GM19025 (cell line): ENCODE measurements at regions not wholly inside any gene's neighbourhood (a gene's known extent, or its start where the extent isn't known, plus 50 kb on each side); places are given as distances from the start of the nearest gene placed in this dataset.
"Not testable (repeated sequence)": the region's sequence is repeated elsewhere in the genome, so short reads cannot be mapped to it uniquely, and the experiment has no call there.

Experiments used
- ATAC-seq: cut with Tn5 transposase; IDR thresholded peaks from one replicate; pipeline ENCODE4 v1.9.1; 2021; ENCODE audit warnings: mild to moderate bottlenecking, low read depth, moderate library complexity; ENCODE audit not compliant: unreplicated experiment

DNA sequence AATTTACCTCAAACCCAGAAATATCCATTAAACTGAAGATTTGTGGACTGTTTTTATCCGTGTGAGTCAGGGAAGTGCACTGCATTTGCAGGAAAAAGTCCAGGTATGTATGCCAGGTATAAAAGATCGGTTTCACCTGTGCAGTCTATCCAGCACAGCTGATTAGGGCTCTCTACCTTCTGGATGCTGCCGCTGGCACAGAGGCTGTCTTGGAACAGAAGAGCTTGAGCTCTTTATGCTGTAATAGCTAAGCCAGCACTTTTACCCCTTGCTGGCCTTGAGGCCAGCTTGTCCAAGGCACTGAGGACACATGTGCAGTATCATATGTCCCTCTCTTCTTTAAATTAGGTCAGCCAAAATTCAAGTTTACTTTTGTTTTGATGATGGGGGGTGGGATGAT is 851.0 kb downstream of the DIAPH3 start:
- no peak for ATAC-seq

GRCh38 chr13:59318320-59318930 is 845.3 kb downstream of the DIAPH3 start:
- ATAC-seq, result no peak

DNA sequence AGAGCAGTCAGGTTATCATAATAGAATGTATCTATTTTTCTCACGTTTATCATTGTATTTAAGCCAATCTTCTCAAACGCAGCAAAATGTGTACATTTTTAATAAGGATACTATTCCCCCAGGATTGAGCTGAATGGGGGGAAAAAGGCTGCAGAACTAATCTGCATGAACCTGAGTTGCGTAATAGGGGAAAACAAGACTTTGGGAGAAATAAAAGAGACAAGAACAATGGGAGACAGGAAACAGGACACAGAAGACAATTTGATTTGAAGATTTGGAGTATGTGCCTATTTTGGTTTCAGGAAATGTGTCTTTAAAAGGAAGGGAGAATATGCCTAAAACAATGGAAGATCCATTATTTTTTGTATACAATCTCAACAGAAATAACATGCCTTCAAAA is 844.5 kb downstream of the DIAPH3 start:
- no peak for ATAC-seq

GRCh38 chr13:59320021-59320420 is 843.7 kb downstream of the DIAPH3 start:
- no peak for ATAC-seq

GRCh38 chr13:59324401-59324800 is 839.3 kb downstream of the DIAPH3 start:
- not testable (repeated sequence) for ATAC-seq

- ATAC-seq, result no peak
Observed at GRCh38 chr13:59326717-59327116, 837.0 kb downstream of the DIAPH3 start.

- no peak for ATAC-seq
Observed at GRCh38 chr13:59330764-59331163, 833.0 kb downstream of the DIAPH3 start.

GRCh38 chr13:59332966-59333365 is 830.8 kb downstream of the DIAPH3 start:
- ATAC-seq, result no peak

GRCh38 chr13:59337070-59337469 is 826.7 kb downstream of the DIAPH3 start:
- ATAC-seq, result no peak

DNA sequence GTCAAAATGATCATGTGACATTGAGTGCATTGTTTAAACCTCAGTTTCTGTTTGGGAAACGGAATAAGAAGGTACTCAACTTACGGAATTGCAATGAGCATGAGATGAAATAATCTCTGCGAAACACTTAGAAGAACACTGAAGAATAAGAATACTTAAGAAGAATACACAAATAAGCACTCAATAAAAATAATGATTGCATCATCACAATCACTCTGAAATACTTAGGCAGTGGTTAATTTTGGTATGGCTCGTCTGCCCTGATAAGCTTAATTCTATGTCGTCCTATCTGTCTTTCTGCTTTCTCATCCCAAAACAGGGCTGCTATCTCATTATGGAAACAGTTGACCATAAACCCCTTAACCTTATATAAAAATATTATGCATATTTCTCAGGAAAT is 823.6 kb downstream of the DIAPH3 start:
- no peak for ATAC-seq

GRCh38 chr13:59340581-59340980 is 823.1 kb downstream of the DIAPH3 start:
- ATAC-seq, result no peak

DNA sequence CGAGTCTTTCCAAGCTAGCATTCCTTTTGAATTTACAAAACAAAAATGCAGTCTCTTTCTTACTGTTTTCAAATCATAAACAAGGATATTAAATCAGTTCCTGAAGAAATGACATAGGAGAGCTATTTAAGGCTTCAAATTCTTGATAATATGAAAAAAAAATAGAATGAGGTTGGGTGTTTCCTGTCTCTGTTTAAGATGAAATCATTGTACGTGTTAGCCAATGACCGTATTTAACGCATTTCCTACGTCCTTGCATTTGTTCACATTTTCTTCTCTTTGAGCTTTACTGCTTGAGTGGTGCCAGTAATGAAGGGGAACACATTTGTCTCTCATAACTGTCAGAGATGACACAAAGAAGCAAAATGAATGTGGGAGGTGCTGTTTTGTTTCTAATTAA is 821.3 kb downstream of the DIAPH3 start:
- no peak for ATAC-seq

DNA sequence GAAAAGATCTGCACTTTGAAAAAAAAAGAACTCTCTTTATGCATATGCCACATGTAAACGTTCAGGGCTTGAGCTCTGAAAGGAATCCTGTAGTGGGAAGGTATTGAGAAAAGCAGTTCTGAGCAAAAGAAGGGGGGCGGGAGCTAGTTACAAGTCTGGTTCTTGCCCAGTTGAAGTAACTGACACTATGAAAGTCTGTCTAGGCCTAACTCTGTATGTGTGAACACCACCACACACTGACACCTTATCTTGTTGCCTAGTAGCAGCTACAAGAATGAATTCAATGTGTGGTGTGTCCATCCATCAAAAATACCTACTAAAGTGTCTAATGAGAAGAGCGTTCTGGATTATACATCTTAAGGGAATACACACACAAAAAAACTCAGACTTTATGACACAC is 820.6 kb downstream of the DIAPH3 start:
- ATAC-seq, result no peak

- ATAC-seq, result no peak
Observed at GRCh38 chr13:59343993-59344822, 819.5 kb downstream of the DIAPH3 start.

DNA sequence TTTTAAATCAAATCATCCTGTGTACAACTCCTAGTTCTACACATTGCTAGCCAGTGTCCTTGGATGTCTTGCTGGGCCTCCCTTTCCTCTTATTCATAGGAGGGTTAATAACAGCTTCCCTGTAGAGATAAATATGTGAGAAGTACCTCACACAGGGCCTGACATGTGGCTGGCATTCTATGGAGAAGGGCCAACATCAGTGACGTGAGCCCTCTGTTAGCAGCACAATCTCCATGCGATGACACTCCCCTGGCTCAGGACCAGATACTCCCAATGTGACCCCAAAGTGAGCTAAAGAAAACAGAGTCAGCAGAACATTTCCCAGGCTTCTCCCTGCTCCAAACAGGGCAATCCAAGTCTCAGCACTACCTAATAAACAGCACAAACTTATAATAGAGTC is 818.4 kb downstream of the DIAPH3 start:
- ATAC-seq, result no peak

GRCh38 chr13:59346999-59347723 is 816.6 kb downstream of the DIAPH3 start:
- ATAC-seq, result no peak

DNA sequence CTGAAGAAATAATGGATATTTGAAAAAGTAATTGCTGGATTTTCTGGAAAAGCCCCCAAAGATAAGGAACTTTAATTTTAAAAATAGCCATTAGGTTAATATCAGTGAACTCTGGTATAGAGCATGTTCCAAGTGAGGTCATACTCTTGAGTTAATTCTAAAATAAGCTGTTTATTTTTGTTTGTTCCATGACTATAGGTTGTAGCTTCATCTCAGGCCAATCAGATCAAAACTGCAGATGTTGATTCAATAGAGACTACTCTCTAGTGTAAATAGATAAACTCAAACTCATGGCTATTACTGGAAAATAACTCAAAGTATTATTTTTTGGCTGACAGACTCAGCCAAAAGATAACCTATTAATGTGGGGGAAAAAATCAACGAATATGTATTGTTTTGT is 815.1 kb downstream of the DIAPH3 start:
- ATAC-seq, result no peak

DNA sequence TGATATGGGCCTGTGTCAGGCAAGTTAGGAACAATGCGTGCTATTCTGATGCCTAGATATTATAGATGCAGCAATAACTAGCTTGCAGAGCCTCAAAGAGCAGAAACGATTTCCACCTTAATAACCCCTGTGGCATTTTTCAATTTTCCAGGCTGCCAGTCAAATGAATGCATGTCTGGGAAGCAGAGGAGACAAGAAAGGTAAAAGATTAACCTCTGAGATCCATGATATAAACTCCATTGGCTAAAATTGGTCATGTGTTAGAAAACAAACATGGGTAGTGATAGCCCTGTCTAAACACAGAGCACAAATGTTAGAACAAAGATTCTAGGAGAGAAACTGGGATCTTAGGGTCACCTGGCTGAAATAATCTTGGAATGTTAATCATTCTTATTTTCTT is 811.1 kb downstream of the DIAPH3 start:
- ATAC-seq, result no peak

DNA sequence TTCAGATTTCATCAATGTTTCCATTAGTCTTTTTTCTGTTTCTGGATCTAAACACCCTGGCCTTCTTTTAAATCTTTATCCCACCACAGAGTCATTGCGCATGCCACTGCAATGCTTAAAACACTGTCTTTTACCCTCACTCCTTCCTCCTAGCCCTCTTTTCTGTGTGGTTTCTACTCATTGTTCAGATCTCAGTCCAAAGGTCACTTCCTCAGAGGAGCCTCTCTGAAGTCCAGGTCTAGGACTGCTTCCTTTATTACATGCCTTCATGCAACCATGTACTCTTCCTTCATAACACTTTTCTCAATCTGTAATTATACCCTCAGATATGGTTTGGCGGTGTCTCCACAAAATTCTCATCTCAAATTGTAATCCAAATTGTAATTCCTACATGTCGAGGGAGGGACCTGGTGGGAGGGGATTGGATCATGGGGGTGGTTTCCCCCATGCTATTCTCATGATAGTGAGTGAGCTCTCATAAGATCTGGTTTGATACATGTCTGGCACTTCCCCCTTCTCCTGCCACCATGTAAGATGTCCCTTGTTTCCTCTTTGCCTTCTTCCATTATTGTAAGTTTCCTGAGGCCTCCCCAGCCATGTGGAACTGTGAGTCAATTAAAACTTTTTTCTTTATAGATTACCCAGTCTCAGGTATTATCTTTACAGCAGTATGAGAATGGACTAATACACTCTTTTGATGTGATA is 808.9 kb downstream of the DIAPH3 start:
- peak; percentile 82 for ATAC-seq

- ATAC-seq, result no peak
Observed at GRCh38 chr13:59356607-59357006, 807.1 kb downstream of the DIAPH3 start.

DNA sequence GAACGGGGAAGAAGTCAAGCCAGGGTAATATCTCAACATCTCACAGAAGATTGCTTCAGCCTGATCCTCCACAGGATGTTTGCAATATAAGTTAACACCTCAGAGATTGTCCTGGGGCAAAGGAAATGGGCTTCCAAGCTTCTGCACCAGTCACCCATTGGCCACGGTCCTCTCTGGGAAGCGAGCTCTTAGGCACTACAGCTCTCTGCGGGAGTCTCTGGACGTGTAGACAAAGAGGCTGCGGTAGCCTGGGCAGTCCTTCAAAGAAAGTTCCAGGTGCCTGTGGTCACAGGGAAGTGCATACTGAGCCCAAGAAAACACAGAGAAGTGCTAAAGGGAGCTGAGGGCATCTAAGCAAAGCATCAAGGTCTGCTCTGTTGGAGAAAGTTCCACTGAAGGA is 805.7 kb downstream of the DIAPH3 start:
- no peak for ATAC-seq
